K562 (cell line): ENCODE measurements at regions not wholly inside any gene's neighbourhood (a gene's known extent, or its start where the extent isn't known, plus 50 kb on each side); places are given as distances from the start of the nearest gene placed in this dataset.
"Not testable (repeated sequence)": the region's sequence is repeated elsewhere in the genome, so short reads cannot be mapped to it uniquely, and the experiment has no call there.

Source experiments
- ATAC-seq: fragments of 200-7000 bp; cut with Tn5 transposase; 3 replicates; pipeline ENCODE4 v1.9.1; 2020; ENCODE audit warnings: moderate library complexity
- BruUV-seq: library from RNA; stranded (reverse); fragments of 400-500 nt; replicated peaks from 2 replicates; lab custom pipeline; 2021; lab: Mats Ljungman, UMichigan
- CTCF ChIA-PET: fragments of 300-600 bp; formaldehyde crosslinking; extraction: SDS; loops from one replicate; lab custom pipeline; 2021; ENCODE audit warnings: low intra/inter-chr PET ratio; lab: Yijun Ruan, JAX
- POLR2A ChIA-PET: fragments of 300-600, 350-650 bp; sonication (Branson Sonifier 250); formaldehyde crosslinking; extraction: SDS; loops from one replicate; lab custom pipeline; 2021; ENCODE audit warnings: antibody characterized with exemption, inconsistent platforms; lab: Yijun Ruan, JAX
- DNase-seq, 4 experiments: peaks; one replicate each; pipeline versions ENCODE4 v3.0.0 to v3.0.0-alpha.2; 2011 to 2018; ENCODE audit warnings: low spot score in 3 of 4, mixed read lengths in 3 of 4; ENCODE audit errors: extremely low read depth in 1 of 4
- FAIRE-seq: peaks from 2 replicates; lab custom pipeline; 2011; peaks lifted over from hg19 to GRCh38; lab: Jason Lieb, UNC
- H2AFZ ChIP-seq: 2 replicates; pipeline ENCODE4 v1.6.0; 2011; ENCODE audit warnings: low read depth, low read length, control low read depth, inconsistent platforms
- H3K27ac ChIP-seq: fragments of 200-600 bp; 3 replicates; pipeline ENCODE4 v1.8.0; 2011; ENCODE audit warnings: low read depth, mild to moderate bottlenecking, control low read depth, inconsistent platforms, low read length, moderate library complexity, mixed read lengths; ENCODE audit errors: extremely low read depth
- H3K27me3 ChIP-seq, 2 experiments: fragments of 300-600 bp in 1 of 2; 2 replicates in 1 of 2; 3 replicates in 1 of 2; pipeline versions ENCODE4 v1.6.0 to v1.8.0; 2011; ENCODE audit warnings: inconsistent platforms in 2 of 2, low read length in 2 of 2, mild to moderate bottlenecking in 1 of 2, mixed read lengths in 1 of 2, moderate library complexity in 1 of 2; ENCODE audit not compliant: control insufficient read depth in 2 of 2, insufficient read depth in 2 of 2
- H3K36me3 ChIP-seq: fragments of 300-600 bp; 3 replicates; pipeline ENCODE4 v1.8.0; 2011; ENCODE audit warnings: mild to moderate bottlenecking, low read length, inconsistent platforms; ENCODE audit not compliant: control insufficient read depth, insufficient read depth
- H3K4me1 ChIP-seq, 2 experiments: fragments of 200-600 bp in 1 of 2; replicated peaks in 1 of 2; 2 replicates in 1 of 2; 3 replicates in 1 of 2; pipeline versions ENCODE4 v1.5.1 to v1.8.0; 2011; ENCODE audit warnings: inconsistent platforms in 2 of 2, low read length in 2 of 2, mild to moderate bottlenecking in 1 of 2, mixed read lengths in 1 of 2, moderate library complexity in 1 of 2; ENCODE audit not compliant: control insufficient read depth in 2 of 2, insufficient read depth in 2 of 2
- H3K4me2 ChIP-seq: 2 replicates; pipeline ENCODE4 v1.6.1; 2011; ENCODE audit warnings: low read length, control low read depth, inconsistent platforms, mixed read lengths; ENCODE audit not compliant: insufficient read depth
- H3K4me3 ChIP-seq: fragments of 200-600 bp; sonication (generic), shearing (Covaris generic); 2 replicates; pipeline ENCODE4 v1.5.1; 2016; ENCODE audit warnings: control low read depth, inconsistent platforms
- H3K79me2 ChIP-seq: fragments of 200-600 bp; 3 replicates; pipeline ENCODE4 v1.8.0; 2011; ENCODE audit warnings: low read length, inconsistent platforms; ENCODE audit not compliant: control insufficient read depth, insufficient read depth
- H3K9ac ChIP-seq, 2 experiments: 2 replicates each; pipeline versions ENCODE4 v1.6.0 to v1.6.1; 2011; ENCODE audit warnings: low read depth in 2 of 2, low read length in 2 of 2, control low read depth in 1 of 2, inconsistent platforms in 1 of 2, mild to moderate bottlenecking in 1 of 2, mixed read lengths in 1 of 2; ENCODE audit not compliant: insufficient read depth in 1 of 2
- H3K9me1 ChIP-seq: one replicate; pipeline ENCODE4 v1.6.0; 2011; ENCODE audit warnings: inconsistent platforms, mild to moderate bottlenecking, low read length, moderate library complexity; ENCODE audit not compliant: control insufficient read depth, insufficient read depth
- H3K9me3 ChIP-seq: replicated peaks from 2 replicates; pipeline ENCODE4 v1.5.1; 2011; ENCODE audit warnings: low read depth, low read length, inconsistent platforms; ENCODE audit not compliant: control insufficient read depth, insufficient read depth
- H4K20me1 ChIP-seq: replicated peaks from 2 replicates; pipeline ENCODE4 v1.6.1; 2011; ENCODE audit warnings: low read length, inconsistent platforms, mixed read lengths; ENCODE audit not compliant: control insufficient read depth, insufficient read depth
- BRF1 ChIP-seq: IDR thresholded peaks from 3 replicates; pipeline ENCODE4 v1.6.1; 2011; ENCODE audit warnings: borderline replicate concordance, mild to moderate bottlenecking; ENCODE audit not compliant: insufficient read length; ENCODE audit errors: extremely low read depth
- ELK1 ChIP-seq: sonication (generic); formaldehyde crosslinking; IDR thresholded peaks from 2 replicates; pipeline ENCODE4 v1.8.1; 2022; ENCODE audit warnings: missing genetic modification reagents
- PHF21A ChIP-seq: fragments of 450-650 bp; IDR thresholded peaks from 2 replicates; pipeline ENCODE4 v1.6.1; 2017; ENCODE audit warnings: low read depth, borderline replicate concordance
- PRDM10 ChIP-seq: fragments of 450-650 bp; IDR thresholded peaks from 2 replicates; pipeline ENCODE4 v1.6.1; 2018; ENCODE audit not compliant: partially characterized antibody
- ZNF12 ChIP-seq: sonication (generic); formaldehyde crosslinking; IDR thresholded peaks from 2 replicates; pipeline ENCODE4 v1.4.0; 2020; ENCODE audit warnings: mild to moderate bottlenecking, missing genetic modification reagents
- ZNF511 ChIP-seq: sonication (generic); formaldehyde crosslinking; IDR thresholded peaks from 2 replicates; pipeline ENCODE4 v1.8.0; 2022; ENCODE audit warnings: mild to moderate bottlenecking, missing genetic modification reagents
- WGBS: fragments of 100-300 bp; shearing (Covaris generic); methylation state at CpG from one replicate; pipeline ENCODE4 v1.1.6; 2016; ENCODE audit warnings: low coverage, mixed read lengths; ENCODE audit not compliant: insufficient coverage; ENCODE audit errors: missing lambda C conversion rate; 5-methylcytosine and 5-hydroxymethylcytosine counted together
- in situ Hi-C: fragments of 300-500 bp; cut with MboI; formaldehyde crosslinking; loops from 4 replicates; pipeline ENCODE4 v1.15.0; 2018; ENCODE audit warnings: inconsistent platforms, mixed read lengths
- intact Hi-C: fragments of 100-400 bp; cut with micrococcal nuclease; formaldehyde crosslinking; loops from 2 replicates; pipeline ENCODE4 v1.14.2; 2022

GRCh38 chr1:201732351-201732750, 96.6 kb upstream of the IPO9 start (continued):
- TF ChIP-seq ELK1 (CRISPR knock-in tag) (no peak), ZNF511 (no peak), PRDM10 (no peak), BRF1 (no peak), PHF21A (no peak), ZNF12 (CRISPR knock-in tag) (no peak)

- intact Hi-C loops, H3K4me3 ChIP-seq, H3K27ac ChIP-seq, H3K36me3 ChIP-seq, H3K9me3 ChIP-seq, H2AFZ ChIP-seq, H3K79me2 ChIP-seq, ATAC-seq, H3K4me2 ChIP-seq, H3K9ac ChIP-seq, FAIRE-seq, BruUV-seq, in situ Hi-C loops, H3K9me1 ChIP-seq, DNase-seq: not testable (repeated sequence)
- Histone ChIP-seq H4K20me1 (peaks cover 30% of the 10 kb centered on the region), H3K27me3 (peaks cover 6 to 22% of the 10 kb centered on the region in 2 experiments; a peak in 4 of 5 replicates), H3K4me1 (peaks cover 2 to 12% of the 10 kb centered on the region in 2 experiments)
- CTCF ChIA-PET, result interaction anchor here (0.6 kb wide), 1 partner anchor 42 kb away, joined by 3 read pairs; no protein-coding TSS in a partner anchor
- 7% methylated on average over 2 of the region's 4 CpGs for WGBS
- POLR2A ChIA-PET, result interaction anchor here (1.6 kb wide), 1 partner anchor 11 kb away, joined by 6 read pairs; no protein-coding TSS in a partner anchor
Observed at GRCh38 chr1:201734221-201734620, 94.7 kb upstream of the IPO9 start.
